Peyer's patch (tissue), 4 donors: ENCODE measurements at regions not wholly inside any gene's neighbourhood (a gene's known extent, or its start where the extent isn't known, plus 50 kb on each side); places are given as distances from the start of the nearest gene placed in this dataset.

Experiments
- CTCF ChIP-seq, 6 experiments: fragments of 450-650 bp in 4 of 6; fragments of 200-600 bp in 2 of 6; sonication (generic) in 1 of 6; IDR thresholded peaks; one replicate each; pipeline ENCODE4 v1.5.1; 2017 to 2019; ENCODE audit warnings: antibody characterized with exemption in 6 of 6, mild to moderate bottlenecking in 3 of 6, moderate library complexity in 1 of 6
- POLR2A ChIP-seq, 2 donors: fragments of 450-650 bp; IDR thresholded peaks; one replicate each; pipeline ENCODE4 v1.5.1; 2017; ENCODE audit warnings: antibody characterized with exemption in 2 of 2, mild to moderate bottlenecking in 2 of 2, moderate library complexity in 2 of 2

- TF ChIP-seq CTCF (IDR thresholded peaks at IDR 0.05) (no peak), POLR2A (IDR thresholded peaks at IDR 0.05) (no peak)
Observed at GRCh38 chr15:63447017-63447676, 57.2 kb upstream of the USP3 start.
